GM12878 (cell line): ENCODE measurements at regions not wholly inside any gene's neighbourhood (a gene's known extent, or its start where the extent isn't known, plus 50 kb on each side); places are given as distances from the start of the nearest gene placed in this dataset.

Source experiments
- ATAC-seq: fragments of 200-7000 bp; cut with Tn5 transposase; 3 replicates; pipeline ENCODE4 v1.9.1; 2020; ENCODE audit warnings: mild to moderate bottlenecking, moderate library complexity
- BruUV-seq: library from RNA; stranded (reverse); fragments of 400-500 nt; replicated peaks from 2 replicates; lab custom pipeline; 2021; lab: Mats Ljungman, UMichigan
- CTCF ChIA-PET: fragments of 300-600 bp; sonication (Branson Sonifier 250); formaldehyde crosslinking; extraction: SDS; loops from one replicate; lab custom pipeline; 2021; ENCODE audit warnings: inconsistent platforms; lab: Yijun Ruan, JAX
- POLR2A ChIA-PET: fragments of 350-600 bp; formaldehyde crosslinking; extraction: SDS; loops from one replicate; lab custom pipeline; 2021; ENCODE audit warnings: inconsistent platforms; lab: Charles Lee
- RAD21 ChIA-PET: fragments of 300-600 bp; sonication (Branson Sonifier 250); formaldehyde crosslinking; loops from one replicate; lab custom pipeline; 2023; ENCODE audit warnings: antibody characterized with exemption; ENCODE audit not compliant: unreplicated experiment; lab: Charles Lee
- SMC1A ChIA-PET: fragments of 300-600 bp; sonication (Branson Sonifier 250); formaldehyde crosslinking; loops from one replicate; lab custom pipeline; 2023; ENCODE audit not compliant: unreplicated experiment, uncharacterized antibody; lab: Charles Lee
- DNase-seq: peaks from one replicate; pipeline ENCODE4 v3.0.0-alpha.2; 2011; ENCODE audit warnings: low read depth, low spot score
- FAIRE-seq: peaks from 3 replicates; lab custom pipeline; 2011; peaks lifted over from hg19 to GRCh38; lab: Jason Lieb, UNC
- H2AFZ ChIP-seq: 2 replicates; pipeline ENCODE4 v1.6.0; 2011; ENCODE audit warnings: low read depth, low read length, control low read depth; ENCODE audit not compliant: control insufficient read depth
- H3K27ac ChIP-seq: 2 replicates; pipeline ENCODE4 v1.5.1; 2011; ENCODE audit warnings: control low read depth; ENCODE audit not compliant: control insufficient read depth, insufficient read depth
- H3K27me3 ChIP-seq, 2 experiments: replicated peaks in 1 of 2; 2 replicates each; pipeline versions ENCODE4 v1.6.0 to v1.6.1; 2011; ENCODE audit warnings: low read length in 1 of 2; ENCODE audit not compliant: control insufficient read depth in 2 of 2, insufficient read depth in 2 of 2
- H3K36me3 ChIP-seq, 2 experiments: 2 replicates each; pipeline ENCODE4 v1.5.1; 2011; ENCODE audit warnings: low read length in 1 of 2; ENCODE audit not compliant: control insufficient read depth in 2 of 2, insufficient read depth in 2 of 2
- H3K4me1 ChIP-seq: 2 replicates; pipeline ENCODE4 v1.6.1; 2011; ENCODE audit warnings: mild to moderate bottlenecking, low read length, moderate library complexity, mixed read lengths; ENCODE audit not compliant: control insufficient read depth, insufficient read depth
- H3K4me2 ChIP-seq: 2 replicates; pipeline ENCODE4 v1.6.0; 2011; ENCODE audit warnings: control low read depth; ENCODE audit not compliant: control insufficient read depth, insufficient read depth
- H3K4me3 ChIP-seq: fragments of 200-600 bp; sonication (generic); 2 replicates; pipeline ENCODE4 v1.5.1; 2016
- H3K79me2 ChIP-seq: 2 replicates; pipeline ENCODE4 v1.6.0; 2011; ENCODE audit warnings: low read length; ENCODE audit not compliant: control insufficient read depth, insufficient read depth
- H3K9ac ChIP-seq: 2 replicates; pipeline ENCODE4 v1.8.0; 2011; ENCODE audit warnings: low read length, control low read depth, mixed read lengths; ENCODE audit not compliant: control insufficient read depth, insufficient read depth
- H3K9me3 ChIP-seq: replicated peaks from 3 replicates; pipeline ENCODE4 v1.5.1; 2011; ENCODE audit warnings: mild to moderate bottlenecking, low read length; ENCODE audit not compliant: control insufficient read depth, insufficient read depth
- H4K20me1 ChIP-seq: 2 replicates; pipeline ENCODE4 v1.6.0; 2011; ENCODE audit not compliant: control insufficient read depth, insufficient read depth
- BRCA1 ChIP-seq: IDR thresholded peaks from 2 replicates; pipeline ENCODE4 v1.6.1; 2011; ENCODE audit warnings: low read depth, low read length, improper control_type of control experiment
- IRF3 ChIP-seq: fragments of 450-650 bp; IDR thresholded peaks from 2 replicates; pipeline ENCODE4 v1.6.1; 2014; ENCODE audit warnings: mild to moderate bottlenecking
- NR2C2 ChIP-seq: IDR thresholded peaks from 2 replicates; pipeline ENCODE4 v1.6.1; 2011; ENCODE audit warnings: borderline replicate concordance, low read depth; ENCODE audit not compliant: control insufficient read depth, insufficient read length
- NR2F1 ChIP-seq: fragments of 450-650 bp; conservative IDR thresholded peaks from 2 replicates; pipeline ENCODE4 v1.6.1; 2017; ENCODE audit warnings: mild to moderate bottlenecking
- PBX3 ChIP-seq: IDR thresholded peaks from 2 replicates; pipeline ENCODE4 v1.6.1; 2011; ENCODE audit warnings: mild to moderate bottlenecking, low read depth, low read length, moderate library complexity; ENCODE audit not compliant: insufficient replicate concordance
- RFX5 ChIP-seq: IDR thresholded peaks from 2 replicates; pipeline ENCODE4 v1.6.1; 2011; ENCODE audit warnings: low read depth, low read length, improper control_type of control experiment
- SREBF1 ChIP-seq: IDR thresholded peaks from 2 replicates; pipeline ENCODE4 v1.6.1; 2012; ENCODE audit warnings: mild to moderate bottlenecking, low read length
- SUPT20H ChIP-seq: IDR thresholded peaks from 2 replicates; pipeline ENCODE4 v1.6.1; 2011; ENCODE audit warnings: low read depth, mild to moderate bottlenecking, low read length, moderate library complexity, borderline replicate concordance; ENCODE audit not compliant: control insufficient read depth
- WRNIP1 ChIP-seq: IDR thresholded peaks from 2 replicates; pipeline ENCODE4 v1.6.1; 2011; ENCODE audit warnings: low read depth, low read length, improper control_type of control experiment, borderline replicate concordance
- ZNF207 ChIP-seq: fragments of 450-650 bp; IDR thresholded peaks from 2 replicates; pipeline ENCODE4 v1.6.1; 2014; ENCODE audit warnings: antibody characterized with exemption, mild to moderate bottlenecking, borderline replicate concordance
- ZNF622 ChIP-seq: fragments of 450-650 bp; IDR thresholded peaks from 2 replicates; pipeline ENCODE4 v1.6.1; 2017; ENCODE audit warnings: mild to moderate bottlenecking, inconsistent platforms
- ZSCAN29 ChIP-seq: fragments of 450-650 bp; IDR thresholded peaks from 2 replicates; pipeline ENCODE4 v1.6.1; 2017; ENCODE audit warnings: mild to moderate bottlenecking, moderate library complexity
- WGBS: methylation state at CpG from one replicate; pipeline ENCODE4 v1.1.6; 2016; ENCODE audit warnings: low lambda C conversion rate; ENCODE audit not compliant: insufficient replicate concordance, insufficient coverage; ENCODE audit errors: missing lambda C conversion rate; 5-methylcytosine and 5-hydroxymethylcytosine counted together
- in situ Hi-C: fragments of 300-500 bp; cut with MboI; formaldehyde crosslinking; loops from 9 replicates; pipeline ENCODE4 v1.14.3; 2018; ENCODE audit warnings: mixed read lengths
- intact Hi-C: fragments of 100-400 bp; cut with micrococcal nuclease; formaldehyde crosslinking; loops from one replicate; pipeline ENCODE4 v1.14.2; 2022; ENCODE audit not compliant: unreplicated experiment

GRCh38 chr2:111629983-111630382 is 254.0 kb downstream of the ANAPC1 start:
- RAD21 ChIA-PET, result no interaction called here
- Histone ChIP-seq H4K20me1 (no peaks in the 10 kb centered on the region), H3K4me1 (no peaks in the 10 kb centered on the region), H3K9me3 (peaks cover 2% of the 10 kb centered on the region; the same call in 2 of the 3 replicates), H3K27me3 (peaks cover 0 to 2% of the 10 kb centered on the region in 2 experiments; a peak in 3 of 4 replicates), H2AFZ (no peak overlapping the region), H3K9ac (no peak overlapping the region), H3K4me3 (no peak overlapping the region), H3K36me3 (no peaks in the 10 kb centered on the region), H3K4me2 (no peak overlapping the region), H3K79me2 (no peaks in the 10 kb centered on the region), H3K27ac (no peak overlapping the region)
- ATAC-seq, result no peak
- DNase-seq, result no peak
- CTCF ChIA-PET, result no interaction called here
- TF ChIP-seq ZNF207, result no peak
- TF ChIP-seq ZNF622, result no peak
- TF ChIP-seq ZSCAN29, result no peak
- TF ChIP-seq NR2C2, result no peak
- TF ChIP-seq RFX5, result no peak
- no peak for TF ChIP-seq BRCA1
- TF ChIP-seq NR2F1, result no peak
- no peak for TF ChIP-seq SUPT20H
- TF ChIP-seq SREBF1, result no peak
- TF ChIP-seq IRF3, result no peak
- no peak for TF ChIP-seq WRNIP1
- no peak for TF ChIP-seq PBX3
- BruUV-seq, result no TSS peak
- intact Hi-C loops, result no loop called here
- SMC1A ChIA-PET, result no interaction called here
- in situ Hi-C loops, result no loop called here
- 78% methylated on average over 2 of the region's 2 CpGs for WGBS
- no peak for FAIRE-seq
- POLR2A ChIA-PET, result no interaction called here
